ENCODE measurements at regions not wholly inside any gene's neighbourhood (a gene's known extent, or its start where the extent isn't known, plus 50 kb on each side); places are given as distances from the start of the nearest gene placed in this dataset.

DNA sequence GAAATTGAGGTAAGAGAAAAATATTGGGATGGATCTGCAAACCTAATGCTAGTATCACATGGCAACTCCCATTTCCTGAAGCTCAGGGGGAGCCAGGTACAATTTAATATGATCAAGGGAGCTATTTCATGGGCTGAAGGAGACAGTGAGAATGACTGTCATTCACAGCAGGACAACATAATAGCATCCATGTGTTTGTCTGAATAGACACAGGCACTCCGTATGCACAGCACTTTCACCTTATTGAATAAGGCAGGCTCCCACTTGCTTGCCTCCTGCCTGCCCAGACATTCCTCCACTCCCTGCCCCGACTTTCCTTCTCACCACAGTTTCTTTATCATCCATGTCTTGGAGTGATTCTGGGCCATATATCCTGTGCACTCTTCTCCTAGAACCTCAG, 156.6 kb upstream of the SLC24A5 start:
- no peak for ATAC-seq
- Mint-ChIP-seq H3K4me3 (no peak overlapping the region), H3K9me3 (0 out of 2 replicates have a peak, but pooled peaks cover 3% of the 10 kb centered on the region), H3K27ac (no peak overlapping the region), H3K36me3 (no peaks in the 10 kb centered on the region), H3K4me1 (peaks cover 30% of the 10 kb centered on the region), H3K27me3 (ENCODE audit: low read depth) (peaks cover 7% of the 10 kb centered on the region)
- DNase-seq (ENCODE audit: low spot score) = no peak
- TF ChIP-seq CBFB (CRISPR knock-in tag; IDR thresholded peaks at IDR 0.05; ENCODE audit: low read depth) (no peak), ZNF671 (CRISPR knock-in tag; IDR thresholded peaks at IDR 0.05) (no peak), GRHL2 (CRISPR knock-in tag; IDR thresholded peaks at IDR 0.05; ENCODE audit: insufficient replicate concordance, severe bottlenecking) (no peak), NFYB (CRISPR knock-in tag; conservative IDR thresholded peaks at IDR 0.05; ENCODE audit: low read depth) (no peak), TEAD4 (CRISPR knock-in tag; IDR thresholded peaks at IDR 0.05) (no peak), TEAD1 (CRISPR knock-in tag; IDR thresholded peaks at IDR 0.05) (no peak), NFE2L1 (CRISPR knock-in tag; IDR thresholded peaks at IDR 0.05) (no peak), ETV6 (CRISPR knock-in tag; IDR thresholded peaks at IDR 0.05) (no peak), HMGA2 (CRISPR knock-in tag; IDR thresholded peaks at IDR 0.05) (no peak), USF1 (CRISPR knock-in tag; IDR thresholded peaks at IDR 0.05) (no peak), NR2C2 (CRISPR knock-in tag; IDR thresholded peaks at IDR 0.05) (no peak), SMAD4 (CRISPR knock-in tag; IDR thresholded peaks at IDR 0.05) (no peak), ZNF416 (CRISPR knock-in tag; IDR thresholded peaks at IDR 0.05) (no peak), ESRRA (CRISPR knock-in tag; IDR thresholded peaks at IDR 0.05; ENCODE audit: borderline replicate concordance) (no peak), CREM (CRISPR knock-in tag; IDR thresholded peaks at IDR 0.05) (no peak), RELA (CRISPR knock-in tag; IDR thresholded peaks at IDR 0.05; ENCODE audit: borderline replicate concordance) (no peak)
- TF ChIP-seq, protein P1, sequence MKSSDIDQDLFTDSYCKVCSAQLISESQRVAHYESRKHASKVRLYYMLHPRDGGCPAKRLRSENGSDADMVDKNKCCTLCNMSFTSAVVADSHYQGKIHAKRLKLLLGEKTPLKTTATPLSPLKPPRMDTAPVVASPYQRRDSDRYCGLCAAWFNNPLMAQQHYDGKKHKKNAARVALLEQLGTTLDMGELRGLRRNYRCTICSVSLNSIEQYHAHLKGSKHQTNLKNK (CRISPR knock-in tag; IDR thresholded peaks at IDR 0.05) = no peak
- ChIA-PET POLR2A (no interaction called here), CTCF (interaction anchor here (1.0 kb wide), 1 partner anchor 590 kb away, joined by 3 read pairs; no protein-coding TSS in a partner anchor)

DNA sequence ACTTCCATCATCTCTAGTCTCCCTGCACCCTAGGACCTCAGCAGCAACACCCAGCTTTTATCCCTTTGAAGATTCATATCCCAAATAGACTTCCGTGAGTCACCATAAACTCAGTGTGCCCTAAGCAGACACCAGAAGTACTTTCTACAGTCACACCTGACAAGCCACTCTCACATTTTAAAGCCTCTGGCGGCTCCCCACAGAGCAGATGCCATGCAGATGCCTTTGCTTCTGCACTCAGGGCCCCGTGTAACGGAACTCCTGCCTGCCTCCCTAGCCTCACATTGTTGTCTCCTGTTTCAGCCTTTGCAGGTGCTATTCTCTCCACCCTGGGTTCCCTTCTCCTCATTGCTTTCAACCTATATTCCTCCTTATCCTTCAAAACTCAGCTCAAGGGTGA, 155.5 kb upstream of the SLC24A5 start:
- Mint-ChIP-seq H3K27ac (no peak overlapping the region), H3K9me3 (0 out of 2 replicates have a peak, but pooled peaks cover 3% of the 10 kb centered on the region), H3K4me3 (no peak overlapping the region), H3K27me3 (ENCODE audit: low read depth) (peaks cover 7% of the 10 kb centered on the region), H3K36me3 (no peaks in the 10 kb centered on the region), H3K4me1 (peaks cover 30% of the 10 kb centered on the region)
- DNase-seq (ENCODE audit: low spot score) (no peak), ATAC-seq (peak; percentile 26; the same call in 1 of the 2 replicates)
- CTCF ChIA-PET = no interaction called here
- POLR2A ChIA-PET = no interaction called here
- no peak for TF ChIP-seq NR2C2 (CRISPR knock-in tag; IDR thresholded peaks at IDR 0.05)
- TF ChIP-seq, protein P2, sequence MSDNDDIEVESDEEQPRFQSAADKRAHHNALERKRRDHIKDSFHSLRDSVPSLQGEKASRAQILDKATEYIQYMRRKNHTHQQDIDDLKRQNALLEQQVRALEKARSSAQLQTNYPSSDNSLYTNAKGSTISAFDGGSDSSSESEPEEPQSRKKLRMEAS (CRISPR knock-in tag; IDR thresholded peaks at IDR 0.05) = no peak
- TF ChIP-seq, protein P3, sequence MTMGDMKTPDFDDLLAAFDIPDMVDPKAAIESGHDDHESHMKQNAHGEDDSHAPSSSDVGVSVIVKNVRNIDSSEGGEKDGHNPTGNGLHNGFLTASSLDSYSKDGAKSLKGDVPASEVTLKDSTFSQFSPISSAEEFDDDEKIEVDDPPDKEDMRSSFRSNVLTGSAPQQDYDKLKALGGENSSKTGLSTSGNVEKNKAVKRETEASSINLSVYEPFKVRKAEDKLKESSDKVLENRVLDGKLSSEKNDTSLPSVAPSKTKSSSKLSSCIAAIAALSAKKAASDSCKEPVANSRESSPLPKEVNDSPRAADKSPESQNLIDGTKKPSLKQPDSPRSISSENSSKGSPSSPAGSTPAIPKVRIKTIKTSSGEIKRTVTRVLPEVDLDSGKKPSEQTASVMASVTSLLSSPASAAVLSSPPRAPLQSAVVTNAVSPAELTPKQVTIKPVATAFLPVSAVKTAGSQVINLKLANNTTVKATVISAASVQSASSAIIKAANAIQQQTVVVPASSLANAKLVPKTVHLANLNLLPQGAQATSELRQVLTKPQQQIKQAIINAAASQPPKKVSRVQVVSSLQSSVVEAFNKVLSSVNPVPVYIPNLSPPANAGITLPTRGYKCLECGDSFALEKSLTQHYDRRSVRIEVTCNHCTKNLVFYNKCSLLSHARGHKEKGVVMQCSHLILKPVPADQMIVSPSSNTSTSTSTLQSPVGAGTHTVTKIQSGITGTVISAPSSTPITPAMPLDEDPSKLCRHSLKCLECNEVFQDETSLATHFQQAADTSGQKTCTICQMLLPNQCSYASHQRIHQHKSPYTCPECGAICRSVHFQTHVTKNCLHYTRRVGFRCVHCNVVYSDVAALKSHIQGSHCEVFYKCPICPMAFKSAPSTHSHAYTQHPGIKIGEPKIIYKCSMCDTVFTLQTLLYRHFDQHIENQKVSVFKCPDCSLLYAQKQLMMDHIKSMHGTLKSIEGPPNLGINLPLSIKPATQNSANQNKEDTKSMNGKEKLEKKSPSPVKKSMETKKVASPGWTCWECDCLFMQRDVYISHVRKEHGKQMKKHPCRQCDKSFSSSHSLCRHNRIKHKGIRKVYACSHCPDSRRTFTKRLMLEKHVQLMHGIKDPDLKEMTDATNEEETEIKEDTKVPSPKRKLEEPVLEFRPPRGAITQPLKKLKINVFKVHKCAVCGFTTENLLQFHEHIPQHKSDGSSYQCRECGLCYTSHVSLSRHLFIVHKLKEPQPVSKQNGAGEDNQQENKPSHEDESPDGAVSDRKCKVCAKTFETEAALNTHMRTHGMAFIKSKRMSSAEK (CRISPR knock-in tag; IDR thresholded peaks at IDR 0.05; ENCODE audit: borderline replicate concordance) = no peak
- no peak for TF ChIP-seq GRHL2 (CRISPR knock-in tag; IDR thresholded peaks at IDR 0.05; ENCODE audit: insufficient replicate concordance, severe bottlenecking)

DNA sequence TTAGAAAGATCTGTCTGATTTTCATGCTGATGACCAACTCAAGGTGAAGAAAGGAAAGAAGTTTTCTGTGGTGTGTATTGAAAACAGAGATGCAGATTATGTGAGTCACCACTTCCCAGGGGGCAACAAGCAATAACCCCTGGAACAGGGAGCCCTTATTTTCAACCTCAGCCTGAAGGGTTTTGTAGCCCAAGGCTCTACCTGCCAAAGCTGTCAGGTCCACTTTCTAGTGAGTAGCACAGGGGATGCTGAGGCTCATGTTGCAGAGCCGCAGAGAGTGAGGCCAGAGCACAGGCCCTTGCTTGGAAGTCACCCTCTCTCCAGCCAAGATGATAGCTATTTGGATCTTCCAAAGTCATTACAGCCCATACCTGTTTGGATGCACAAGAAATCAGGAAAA, 152.2 kb upstream of the SLC24A5 start:
- ChIA-PET POLR2A (no interaction called here), CTCF (no interaction called here)
- DNase-seq (ENCODE audit: low spot score) = no peak
- Mint-ChIP-seq H3K4me1 (peaks cover 31% of the 10 kb centered on the region), H3K27me3 (ENCODE audit: low read depth) (peaks cover 7% of the 10 kb centered on the region), H3K27ac (no peak overlapping the region), H3K36me3 (no peaks in the 10 kb centered on the region), H3K4me3 (no peak overlapping the region), H3K9me3 (no peaks in the 10 kb centered on the region)
- peak; percentile 76 for ATAC-seq
- TF ChIP-seq, protein P4, sequence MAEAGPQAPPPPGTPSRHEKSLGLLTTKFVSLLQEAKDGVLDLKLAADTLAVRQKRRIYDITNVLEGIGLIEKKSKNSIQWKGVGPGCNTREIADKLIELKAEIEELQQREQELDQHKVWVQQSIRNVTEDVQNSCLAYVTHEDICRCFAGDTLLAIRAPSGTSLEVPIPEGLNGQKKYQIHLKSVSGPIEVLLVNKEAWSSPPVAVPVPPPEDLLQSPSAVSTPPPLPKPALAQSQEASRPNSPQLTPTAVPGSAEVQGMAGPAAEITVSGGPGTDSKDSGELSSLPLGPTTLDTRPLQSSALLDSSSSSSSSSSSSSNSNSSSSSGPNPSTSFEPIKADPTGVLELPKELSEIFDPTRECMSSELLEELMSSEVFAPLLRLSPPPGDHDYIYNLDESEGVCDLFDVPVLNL (CRISPR knock-in tag; IDR thresholded peaks at IDR 0.05; ENCODE audit: borderline replicate concordance, low read depth) = no peak
- TF ChIP-seq, protein P5, sequence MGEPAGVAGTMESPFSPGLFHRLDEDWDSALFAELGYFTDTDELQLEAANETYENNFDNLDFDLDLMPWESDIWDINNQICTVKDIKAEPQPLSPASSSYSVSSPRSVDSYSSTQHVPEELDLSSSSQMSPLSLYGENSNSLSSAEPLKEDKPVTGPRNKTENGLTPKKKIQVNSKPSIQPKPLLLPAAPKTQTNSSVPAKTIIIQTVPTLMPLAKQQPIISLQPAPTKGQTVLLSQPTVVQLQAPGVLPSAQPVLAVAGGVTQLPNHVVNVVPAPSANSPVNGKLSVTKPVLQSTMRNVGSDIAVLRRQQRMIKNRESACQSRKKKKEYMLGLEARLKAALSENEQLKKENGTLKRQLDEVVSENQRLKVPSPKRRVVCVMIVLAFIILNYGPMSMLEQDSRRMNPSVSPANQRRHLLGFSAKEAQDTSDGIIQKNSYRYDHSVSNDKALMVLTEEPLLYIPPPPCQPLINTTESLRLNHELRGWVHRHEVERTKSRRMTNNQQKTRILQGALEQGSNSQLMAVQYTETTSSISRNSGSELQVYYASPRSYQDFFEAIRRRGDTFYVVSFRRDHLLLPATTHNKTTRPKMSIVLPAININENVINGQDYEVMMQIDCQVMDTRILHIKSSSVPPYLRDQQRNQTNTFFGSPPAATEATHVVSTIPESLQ (CRISPR knock-in tag; IDR thresholded peaks at IDR 0.05) = no peak
- TF ChIP-seq JAZF1 (CRISPR knock-in tag; IDR thresholded peaks at IDR 0.05) = no peak
- TF ChIP-seq ZNF281 (CRISPR knock-in tag; IDR thresholded peaks at IDR 0.05) = no peak
